IPS DF 6.9 (cell line): ENCODE measurements at regions not wholly inside any gene's neighbourhood (a gene's known extent, or its start where the extent isn't known, plus 50 kb on each side); places are given as distances from the start of the nearest gene placed in this dataset.

ENCODE experiments used
- DNase-seq: peaks from one replicate; pipeline ENCODE4 v3.0.0-alpha.2; 2013; ENCODE audit warnings: low read depth, low spot score
- H3K27ac ChIP-seq: one replicate; pipeline ENCODE4 v1.5.1; 2013; ENCODE audit warnings: low read length, control low read depth
- H3K27me3 ChIP-seq: 2 replicates; pipeline ENCODE4 v1.6.1; 2013; ENCODE audit warnings: mild to moderate bottlenecking, low read length; ENCODE audit not compliant: control insufficient read depth, insufficient read depth
- H3K36me3 ChIP-seq: 2 replicates; pipeline ENCODE4 v1.6.1; 2013; ENCODE audit warnings: low read length; ENCODE audit not compliant: control insufficient read depth, insufficient read depth
- H3K4me1 ChIP-seq: 2 replicates; pipeline ENCODE4 v1.6.1; 2013; ENCODE audit warnings: low read length; ENCODE audit not compliant: control insufficient read depth, insufficient read depth
- H3K4me3 ChIP-seq: 2 replicates; pipeline ENCODE4 v1.5.1; 2013; ENCODE audit warnings: mild to moderate bottlenecking, low read length
- H3K9me3 ChIP-seq: 2 replicates; pipeline ENCODE4 v1.6.1; 2013; ENCODE audit warnings: low read length, inconsistent platforms; ENCODE audit not compliant: control insufficient read depth, insufficient read depth
- WGBS: extraction: QIAGEN DNeasy Blood & Tissue Kit; methylation state at CpG from one replicate; pipeline ENCODE4 v1.1.7; 2013; ENCODE audit warnings: mixed read lengths, missing lambda C conversion rate; ENCODE audit not compliant: insufficient read length, insufficient coverage; 5-methylcytosine and 5-hydroxymethylcytosine counted together

DNA sequence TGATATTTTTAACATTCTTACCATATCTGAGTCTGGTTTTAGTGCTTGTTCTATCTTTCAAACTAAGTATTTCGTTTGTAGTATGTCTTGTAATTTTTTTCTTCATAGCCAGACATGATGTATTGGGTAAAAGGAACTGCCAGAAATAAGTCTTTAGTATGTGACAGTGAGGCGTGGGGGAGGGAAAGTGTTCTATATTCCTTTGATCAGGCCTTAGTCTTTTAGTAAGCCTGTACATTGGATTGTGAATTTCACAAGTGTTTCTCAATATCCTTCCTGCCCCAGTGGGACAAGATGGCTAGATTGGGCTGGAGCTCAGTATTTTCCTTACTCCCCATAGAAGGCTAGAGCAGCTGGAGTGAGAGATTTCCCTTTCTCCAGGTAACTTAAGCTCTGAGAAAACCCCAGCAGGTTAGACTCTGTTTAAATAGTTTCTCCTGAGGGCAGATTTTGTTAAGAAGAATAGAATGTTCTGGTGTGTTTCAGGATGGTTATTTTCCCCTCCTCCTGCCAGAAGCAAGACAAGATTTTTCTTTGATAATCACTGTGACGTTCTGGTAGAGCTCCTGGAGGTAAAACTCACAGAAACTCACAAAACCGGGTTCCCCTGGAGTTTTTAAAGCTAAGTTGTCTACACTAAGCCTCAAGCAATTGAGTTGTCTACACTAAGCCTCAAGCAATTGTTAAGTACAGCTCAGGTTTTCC, 140.7 kb upstream of the ARPP21 start:
- Histone ChIP-seq H3K27ac (no peak overlapping the region), H3K36me3 (no peaks in the 10 kb centered on the region)
- WGBS: no CpG with 5 or more reads among the region's 4 CpGs

DNA sequence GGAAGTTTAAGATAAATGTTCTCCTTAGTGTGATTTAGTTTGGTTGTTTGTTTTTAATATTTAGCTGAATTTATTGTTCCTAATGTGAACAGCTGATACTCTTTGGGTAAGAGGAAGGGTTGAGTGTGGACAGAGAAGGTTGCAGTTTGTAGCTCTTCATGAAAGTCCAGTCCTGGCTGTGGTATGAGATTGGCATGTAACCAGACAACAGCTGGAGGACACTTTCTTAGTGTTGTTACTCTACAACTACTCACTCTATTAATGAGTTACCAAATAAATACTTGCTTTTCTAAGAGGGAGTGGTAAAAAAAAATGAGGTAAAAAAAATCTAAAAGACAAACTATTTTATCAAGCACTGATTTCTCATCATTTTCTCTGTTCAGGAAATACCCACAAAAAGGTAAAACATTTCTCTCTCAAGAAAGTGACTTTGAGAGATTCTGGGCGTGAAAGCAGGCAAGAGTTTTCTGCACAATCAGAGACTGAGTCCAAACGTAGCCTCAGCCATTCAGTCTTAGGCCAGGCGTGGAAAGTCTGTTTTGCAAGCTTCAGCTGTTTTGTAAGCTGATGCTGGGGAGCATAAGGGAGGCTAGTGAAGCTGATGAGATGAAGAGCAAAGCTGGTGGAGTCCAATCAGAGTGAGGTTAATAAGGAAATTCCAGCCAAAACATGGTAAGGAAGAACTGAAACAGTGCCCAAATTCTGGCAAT, 138.5 kb upstream of the ARPP21 start:
- Histone ChIP-seq H3K4me1 (no peaks in the 10 kb centered on the region), H3K36me3 (no peaks in the 10 kb centered on the region), H3K4me3 (no peak overlapping the region), H3K9me3 (no peaks in the 10 kb centered on the region), H3K27ac (no peak overlapping the region), H3K27me3 (no peaks in the 10 kb centered on the region)
- no peak for DNase-seq
- no CpG with 5 or more reads among the region's 3 CpGs for WGBS

More for the DNA sequence above, 140.7 kb upstream of the ARPP21 start:
- H3K9me3 ChIP-seq: no peaks in the 10 kb centered on the region
- no peaks in the 10 kb centered on the region for H3K27me3 ChIP-seq
- no peak for DNase-seq
- no peak overlapping the region for H3K4me3 ChIP-seq
- H3K4me1 ChIP-seq: no peaks in the 10 kb centered on the region

DNA sequence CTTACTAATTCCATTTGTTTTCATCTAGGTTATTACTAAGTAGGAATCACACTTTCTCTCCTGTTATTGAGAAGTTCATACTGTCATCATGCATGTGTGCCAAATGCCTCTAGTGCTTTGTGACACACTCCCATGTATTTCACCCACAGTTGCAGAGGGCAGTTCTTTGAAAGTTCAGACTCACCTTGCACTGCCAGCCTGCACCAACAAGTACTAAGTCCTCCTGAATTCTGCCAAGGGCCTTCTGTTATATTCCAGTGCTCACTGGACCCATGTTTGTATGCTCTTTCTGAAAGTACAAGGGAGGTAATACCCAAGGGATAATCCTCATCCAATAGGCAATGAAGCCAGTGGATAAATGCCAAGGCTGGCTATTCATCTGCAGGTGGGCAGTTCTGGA, 136.6 kb upstream of the ARPP21 start:
- H3K9me3 ChIP-seq: no peaks in the 10 kb centered on the region
- H3K27me3 ChIP-seq: no peaks in the 10 kb centered on the region

DNA sequence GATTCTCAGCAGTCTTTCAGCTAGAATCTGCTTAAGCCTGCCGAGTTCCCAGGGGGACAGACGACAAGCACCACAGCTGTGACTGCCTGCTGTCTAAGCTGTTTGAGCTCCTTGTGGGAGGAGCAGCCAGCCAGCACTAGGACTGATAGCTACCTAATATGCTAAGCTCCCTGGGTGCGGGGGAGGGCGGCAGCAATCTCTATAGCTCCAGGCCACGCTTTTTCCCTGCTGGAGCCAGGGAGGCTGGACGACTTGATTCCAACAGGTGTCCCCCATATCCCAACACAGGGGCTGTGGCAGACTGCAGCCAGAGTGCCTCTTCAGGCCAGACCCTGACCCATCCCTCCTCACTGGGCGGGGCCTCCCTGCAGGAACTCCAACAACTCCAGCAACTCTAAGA, 134.1 kb upstream of the ARPP21 start:
- Histone ChIP-seq H3K4me1 (no peaks in the 10 kb centered on the region), H3K9me3 (no peaks in the 10 kb centered on the region), H3K4me3 (no peak overlapping the region), H3K27me3 (no peaks in the 10 kb centered on the region), H3K27ac (no peak overlapping the region), H3K36me3 (no peaks in the 10 kb centered on the region)
- no CpG with 5 or more reads among the region's 7 CpGs for WGBS
- peak; percentile 45 for DNase-seq

More for the DNA sequence above, 136.6 kb upstream of the ARPP21 start:
- Histone ChIP-seq H3K27ac (no peak overlapping the region), H3K4me1 (no peaks in the 10 kb centered on the region), H3K4me3 (no peak overlapping the region), H3K36me3 (no peaks in the 10 kb centered on the region)
- no peak for DNase-seq

DNA sequence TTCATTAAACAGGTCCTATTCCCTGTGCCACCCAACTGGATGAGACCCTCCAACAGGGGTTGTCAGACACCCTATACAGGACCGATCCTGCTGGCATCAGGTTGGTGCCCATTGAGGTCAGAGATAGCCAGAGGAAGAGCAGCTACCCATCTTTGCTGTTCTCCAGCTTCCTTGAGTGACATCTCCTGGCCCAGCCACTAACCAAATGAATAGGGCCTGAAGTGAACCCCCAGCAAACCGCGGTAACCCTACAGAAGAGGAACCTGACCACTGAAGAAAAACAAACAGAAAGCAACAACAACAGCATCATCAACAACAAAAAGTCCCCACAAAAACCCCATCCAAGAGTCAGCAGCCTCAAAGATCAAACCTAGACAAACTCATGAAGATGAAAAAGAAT, 133.6 kb upstream of the ARPP21 start:
- H3K4me1 ChIP-seq: no peaks in the 10 kb centered on the region
- no peaks in the 10 kb centered on the region for H3K36me3 ChIP-seq
- H3K4me3 ChIP-seq: no peak overlapping the region
- WGBS: no CpG with 5 or more reads among the region's 3 CpGs
- H3K9me3 ChIP-seq: no peaks in the 10 kb centered on the region
- no peak overlapping the region for H3K27ac ChIP-seq
- H3K27me3 ChIP-seq: no peaks in the 10 kb centered on the region
- DNase-seq: no peak

DNA sequence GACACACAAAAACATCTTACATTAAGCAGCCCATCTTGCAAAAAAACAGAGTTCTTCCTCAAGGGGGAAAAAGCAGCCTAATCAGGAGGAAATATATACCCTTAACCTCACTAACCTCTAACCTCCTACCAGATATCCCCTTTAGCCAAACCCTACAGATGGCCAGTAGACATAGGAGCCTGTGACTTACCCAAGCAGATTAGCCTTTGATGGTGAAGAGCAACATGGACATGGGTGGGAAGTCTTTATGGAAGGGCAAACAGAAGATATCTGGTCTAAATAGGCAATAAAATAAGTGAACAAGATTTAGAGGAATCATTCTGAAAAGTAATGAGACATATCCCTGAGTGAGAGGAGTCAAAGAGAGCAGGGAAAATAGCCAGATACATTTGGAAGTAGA, 119.4 kb upstream of the ARPP21 start:
- no peaks in the 10 kb centered on the region for H3K27me3 ChIP-seq
- no peak overlapping the region for H3K4me3 ChIP-seq
- no peak for DNase-seq

DNA sequence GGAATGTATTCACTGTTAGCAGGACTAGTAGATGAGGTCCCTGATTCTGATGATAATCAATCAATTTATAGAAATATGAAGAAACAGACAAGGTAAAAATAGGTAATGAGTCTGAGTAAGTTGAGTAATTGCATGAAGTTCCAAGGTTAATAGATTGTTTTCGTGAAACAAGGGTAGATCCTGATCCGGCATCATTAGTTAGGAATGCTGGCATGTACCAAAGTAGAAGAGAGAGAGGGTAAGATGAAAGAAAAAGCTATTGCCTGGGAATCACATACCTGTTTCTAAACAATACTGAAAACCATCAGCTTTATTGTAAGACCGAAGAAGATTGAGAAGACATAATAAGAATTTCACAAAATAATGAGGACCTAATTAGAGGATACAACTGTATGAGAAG, 118.1 kb upstream of the ARPP21 start:
- Histone ChIP-seq H3K27ac (no peak overlapping the region), H3K9me3 (no peaks in the 10 kb centered on the region), H3K36me3 (no peaks in the 10 kb centered on the region), H3K4me1 (no peaks in the 10 kb centered on the region), H3K27me3 (no peaks in the 10 kb centered on the region), H3K4me3 (no peak overlapping the region)
- WGBS: no CpG with 5 or more reads among the region's 3 CpGs
- no peak for DNase-seq

More for the DNA sequence above, 119.4 kb upstream of the ARPP21 start:
- Histone ChIP-seq H3K9me3 (no peaks in the 10 kb centered on the region), H3K27ac (no peak overlapping the region), H3K36me3 (no peaks in the 10 kb centered on the region), H3K4me1 (no peaks in the 10 kb centered on the region)

DNA sequence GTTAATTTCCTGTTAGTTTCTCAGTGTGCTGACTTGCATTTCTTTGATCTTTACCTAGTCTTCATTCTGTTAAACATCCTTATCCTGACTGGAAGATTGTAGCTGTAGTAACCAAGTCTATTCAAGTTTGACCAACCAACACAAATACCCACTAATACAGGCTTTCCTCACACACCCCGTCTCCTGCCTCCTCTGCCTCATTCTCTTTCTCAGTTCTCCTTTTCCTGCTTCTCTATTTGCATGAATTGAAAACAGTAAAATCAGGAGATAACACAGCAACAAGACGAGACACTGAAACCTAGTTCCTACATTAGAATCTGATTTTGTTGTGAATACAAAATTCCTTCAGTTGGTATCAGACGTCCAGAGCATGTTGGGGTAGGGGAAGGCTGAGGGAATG, 116.9 kb upstream of the ARPP21 start:
- WGBS: no CpG with 5 or more reads among the region's 3 CpGs
- Histone ChIP-seq H3K27me3 (no peaks in the 10 kb centered on the region), H3K27ac (no peak overlapping the region), H3K9me3 (no peaks in the 10 kb centered on the region), H3K4me1 (no peaks in the 10 kb centered on the region), H3K4me3 (no peak overlapping the region), H3K36me3 (no peaks in the 10 kb centered on the region)
- DNase-seq: no peak

DNA sequence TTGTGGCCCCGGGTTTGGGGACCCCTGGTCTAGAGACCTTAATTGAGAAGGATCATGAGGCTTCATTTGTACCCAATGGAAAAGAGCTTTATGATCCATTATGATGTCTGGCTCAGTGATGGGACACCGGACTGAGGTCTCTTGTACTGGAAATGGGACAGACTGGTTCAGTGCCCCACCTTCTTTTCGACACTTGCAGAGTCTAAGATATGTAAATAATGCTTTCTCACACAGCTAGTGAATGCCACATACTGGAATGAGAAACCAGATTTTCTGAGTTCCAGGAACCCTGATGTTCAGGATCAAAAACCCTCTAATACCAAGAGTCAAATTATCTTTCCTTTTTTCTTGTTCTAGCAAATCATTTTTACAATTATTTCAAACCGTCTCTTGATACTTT, 116.3 kb upstream of the ARPP21 start:
- H3K36me3 ChIP-seq: no peaks in the 10 kb centered on the region
- no peak overlapping the region for H3K4me3 ChIP-seq
- WGBS: 100% methylated on average over 1 of the region's 4 CpGs
- no peaks in the 10 kb centered on the region for H3K27me3 ChIP-seq
- H3K4me1 ChIP-seq: no peaks in the 10 kb centered on the region
- H3K9me3 ChIP-seq: no peaks in the 10 kb centered on the region
- H3K27ac ChIP-seq: no peak overlapping the region
- DNase-seq: no peak

DNA sequence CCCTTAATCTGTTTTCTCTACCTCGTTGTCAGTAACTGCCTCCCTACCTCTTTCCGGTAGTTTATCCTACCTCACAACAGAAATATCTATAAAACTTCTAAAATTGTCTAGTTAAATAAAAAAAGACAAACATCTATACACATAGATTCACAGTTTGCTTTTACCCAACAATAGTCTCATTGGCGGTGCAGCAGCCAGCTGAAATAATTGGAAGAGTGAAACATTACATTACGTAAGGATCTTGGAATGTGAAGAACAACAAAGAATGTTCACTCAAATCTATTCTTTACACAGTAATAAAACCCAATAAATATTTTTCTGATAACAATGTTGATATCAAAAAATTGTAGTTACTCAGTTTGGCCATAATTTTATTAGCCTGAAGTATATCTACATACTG, 115.5 kb upstream of the ARPP21 start:
- Histone ChIP-seq H3K36me3 (no peaks in the 10 kb centered on the region), H3K27me3 (no peaks in the 10 kb centered on the region), H3K9me3 (no peaks in the 10 kb centered on the region), H3K27ac (no peak overlapping the region), H3K4me3 (no peak overlapping the region), H3K4me1 (no peaks in the 10 kb centered on the region)
- no peak for DNase-seq
- no CpG with 5 or more reads among the region's 4 CpGs for WGBS

DNA sequence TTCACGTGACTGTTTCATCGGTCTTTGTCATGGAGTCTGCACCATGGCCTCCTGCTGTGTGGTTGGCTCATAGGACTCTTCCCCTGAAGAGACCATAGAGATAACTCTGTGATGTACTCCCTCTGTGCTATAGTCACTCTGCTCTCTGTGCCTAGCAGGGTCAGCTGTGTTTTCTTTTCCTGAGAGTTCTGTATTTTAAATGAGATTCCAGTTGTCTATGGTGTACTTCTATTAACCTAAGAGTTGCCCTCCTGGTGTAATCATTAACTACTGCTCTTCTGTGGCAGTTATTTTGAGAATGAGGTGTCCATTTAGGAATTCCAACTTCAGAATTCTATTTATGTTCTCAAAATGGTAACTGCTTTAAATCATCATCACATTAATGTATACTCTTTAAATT, 114.5 kb upstream of the ARPP21 start:
- Histone ChIP-seq H3K27ac (no peak overlapping the region), H3K36me3 (no peaks in the 10 kb centered on the region), H3K9me3 (no peaks in the 10 kb centered on the region), H3K4me1 (no peaks in the 10 kb centered on the region), H3K27me3 (no peaks in the 10 kb centered on the region), H3K4me3 (no peak overlapping the region)
- no CpG with 5 or more reads among the region's 2 CpGs for WGBS
- DNase-seq: no peak
